HG02943 (cell line): ENCODE measurements at regions not wholly inside any gene's neighbourhood (a gene's known extent, or its start where the extent isn't known, plus 50 kb on each side); places are given as distances from the start of the nearest gene placed in this dataset.

ENCODE experiments used
- ATAC-seq: cut with Tn5 transposase; IDR thresholded peaks from one replicate; pipeline ENCODE4 v1.9.1; 2021; ENCODE audit warnings: mild to moderate bottlenecking, low read depth, moderate library complexity; ENCODE audit not compliant: unreplicated experiment

DNA sequence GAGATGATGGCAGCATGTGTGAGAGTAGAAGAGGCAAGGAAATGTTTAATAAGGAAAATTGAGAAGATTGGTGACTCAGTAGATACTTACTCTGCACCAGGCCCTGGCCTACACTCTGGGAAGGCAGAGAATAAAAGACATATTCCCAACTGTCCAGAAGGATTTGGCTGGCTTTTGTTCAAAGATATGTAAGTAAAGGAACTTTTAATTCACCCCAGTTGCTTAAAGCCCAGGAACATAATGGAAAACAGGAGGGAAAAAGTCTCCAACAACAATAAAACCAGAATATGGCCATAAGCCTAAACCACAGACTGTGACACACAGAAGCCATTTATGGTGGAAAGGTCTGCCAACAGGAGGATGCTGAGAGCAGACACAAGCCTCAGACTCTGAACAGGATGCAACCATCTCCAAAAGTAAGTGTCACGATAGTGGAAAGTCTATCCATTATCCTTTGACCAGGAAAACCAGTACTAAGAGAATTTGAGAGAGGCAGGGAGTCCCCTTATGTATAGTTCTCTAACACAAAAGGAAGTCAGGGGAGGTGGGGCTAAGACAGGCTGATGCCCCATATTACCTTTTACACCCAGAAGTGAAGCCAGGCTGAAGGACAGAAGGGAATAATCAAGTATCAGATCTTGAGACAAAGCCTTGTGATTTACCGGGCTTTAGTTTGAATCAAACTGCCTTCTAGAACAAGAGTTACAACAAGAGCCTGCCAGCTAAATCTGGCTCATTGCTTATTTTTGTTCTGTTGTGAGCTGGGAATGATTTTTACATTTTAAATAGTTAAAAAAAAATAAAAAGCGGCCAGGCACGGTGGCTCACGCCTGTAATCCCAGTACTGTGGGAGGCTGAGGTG is 169.5 kb upstream of the STARD13 start:
- ATAC-seq: no peak

GRCh38 chr13:33459702-33460101 is 174.1 kb upstream of the STARD13 start:
- no peak for ATAC-seq

DNA sequence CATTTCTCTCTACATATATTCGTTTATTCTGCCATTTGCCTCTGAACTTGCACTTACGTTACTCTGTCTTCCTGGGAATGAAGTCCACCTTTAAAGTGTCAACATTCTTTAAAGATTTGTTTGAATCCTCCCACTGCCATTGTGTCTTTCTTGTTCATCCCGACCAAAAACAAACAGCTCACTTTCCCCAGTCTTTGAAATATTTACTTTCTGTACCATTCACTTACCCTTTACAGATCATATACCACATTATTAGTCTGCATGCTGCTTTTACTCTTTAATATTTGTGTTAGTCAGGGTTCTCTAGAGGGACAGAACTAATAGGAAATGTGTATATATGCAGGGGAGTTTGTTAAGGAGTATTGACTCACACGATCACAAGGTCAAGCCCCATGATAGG is 176.6 kb upstream of the STARD13 start:
- no peak for ATAC-seq

DNA sequence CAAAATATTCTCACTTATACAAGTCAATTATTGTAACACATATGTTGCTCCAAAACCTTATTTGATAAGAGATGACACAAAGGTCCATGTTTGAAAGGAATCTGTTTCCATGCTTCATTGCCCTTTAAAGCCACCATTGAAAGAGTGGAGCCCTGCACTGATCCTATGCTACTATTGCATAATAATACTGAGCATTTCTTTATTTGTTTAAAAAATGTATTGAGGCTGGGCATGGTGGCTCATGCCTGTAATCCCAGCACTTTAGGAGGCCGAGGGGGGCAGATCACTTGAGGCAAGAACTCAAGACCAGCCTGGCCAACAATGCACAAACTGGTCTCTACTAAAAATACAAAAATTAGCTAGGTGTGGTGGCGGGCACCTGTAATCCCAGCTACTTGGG is 178.8 kb upstream of the STARD13 start:
- ATAC-seq: no peak

DNA sequence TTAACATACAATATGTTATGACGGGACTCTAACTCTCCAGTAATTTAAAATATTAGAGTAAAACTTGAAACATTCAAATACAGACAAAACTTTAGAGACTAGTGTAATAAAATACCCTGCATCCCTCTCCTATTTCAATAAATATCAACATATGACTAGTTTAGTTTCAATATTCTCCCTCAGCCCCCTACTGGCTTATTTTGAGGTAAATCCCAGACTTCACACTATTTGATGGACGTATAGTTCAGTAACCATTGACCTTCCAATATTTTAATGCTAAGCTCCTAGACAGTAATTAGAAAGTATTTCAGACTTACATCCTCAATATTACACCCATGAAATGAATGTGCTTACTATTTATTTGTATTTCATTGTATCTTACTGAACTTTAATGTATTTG is 180.7 kb upstream of the STARD13 start:
- ATAC-seq: no peak

DNA sequence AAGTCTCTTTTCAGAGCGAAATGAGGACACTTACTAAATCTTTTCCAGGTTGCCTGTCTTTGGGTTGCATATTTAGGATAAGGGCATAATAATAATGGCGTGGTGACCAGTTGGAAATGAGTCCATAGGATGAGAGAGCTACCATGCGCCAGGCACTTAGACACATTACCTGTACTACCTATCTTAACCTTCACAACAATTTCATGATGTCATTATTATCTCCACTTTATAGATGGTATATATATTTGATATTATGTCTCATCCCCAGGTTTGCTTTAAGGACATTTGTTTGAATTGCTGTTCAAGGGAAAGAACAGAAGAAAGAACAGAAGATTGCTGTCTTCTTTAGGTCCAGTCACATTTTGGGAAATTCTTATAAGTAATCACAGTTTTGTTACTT is 182.0 kb upstream of the STARD13 start:
- ATAC-seq: no peak

DNA sequence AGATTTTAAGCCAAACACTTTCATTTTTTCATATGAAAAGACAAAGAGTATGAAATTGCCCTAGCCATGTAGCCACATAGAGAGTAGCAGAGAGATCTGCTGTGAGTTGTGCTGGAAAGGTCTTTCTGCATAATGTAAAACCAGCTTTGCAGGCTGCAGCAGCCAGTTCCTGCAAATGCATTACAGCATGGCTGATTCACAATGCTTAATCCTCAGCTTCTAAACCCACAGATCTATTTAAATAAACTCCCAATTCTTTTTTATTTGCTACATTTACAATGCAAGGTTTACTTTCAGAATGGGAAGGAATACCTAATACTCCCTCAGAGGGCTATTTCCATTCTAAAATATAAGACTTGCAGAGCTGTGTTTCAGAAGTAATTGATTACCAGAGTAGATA is 185.6 kb upstream of the STARD13 start:
- no peak for ATAC-seq

GRCh38 chr13:33472446-33472845 is 186.9 kb upstream of the STARD13 start:
- no peak for ATAC-seq

DNA sequence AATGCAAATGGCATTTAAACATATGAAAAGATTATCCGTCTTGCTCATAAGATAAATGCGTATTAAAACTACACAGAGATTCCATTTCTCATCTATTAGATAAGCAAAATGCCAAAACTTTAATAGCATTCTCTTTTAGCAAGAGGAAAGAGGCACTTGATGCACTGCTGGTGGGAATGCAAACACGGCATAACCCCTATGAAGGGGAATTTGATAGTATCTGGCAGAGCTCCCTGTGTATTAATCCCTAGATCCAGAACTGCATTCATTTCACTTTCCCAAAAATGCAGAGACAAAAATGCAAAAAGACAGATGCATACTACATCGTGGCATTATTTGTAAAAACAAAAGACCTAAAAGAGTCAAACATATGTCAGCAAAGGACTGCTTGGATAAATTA is 193.6 kb upstream of the STARD13 start:
- ATAC-seq: no peak

DNA sequence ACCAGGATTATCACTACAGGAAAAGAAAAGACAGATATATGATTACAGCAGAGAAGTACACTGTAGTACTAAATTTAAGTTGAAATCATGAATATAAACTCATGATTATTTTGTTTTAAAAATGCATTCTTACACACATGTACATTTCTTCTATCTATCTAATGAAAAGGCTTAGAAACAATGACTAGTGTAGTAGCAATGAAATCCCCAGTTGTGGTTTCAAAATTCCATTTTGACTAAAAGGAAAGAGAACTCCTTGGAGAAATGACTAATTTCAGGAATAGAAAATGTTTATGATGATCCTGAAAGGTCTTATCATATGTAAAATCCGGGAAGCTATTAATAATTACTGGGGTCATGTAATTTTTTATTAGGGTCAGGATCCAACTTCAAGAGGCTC is 195.0 kb upstream of the STARD13 start:
- ATAC-seq: no peak

- ATAC-seq: no peak
Observed at GRCh38 chr13:33483471-33483870, 197.9 kb upstream of the STARD13 start.

DNA sequence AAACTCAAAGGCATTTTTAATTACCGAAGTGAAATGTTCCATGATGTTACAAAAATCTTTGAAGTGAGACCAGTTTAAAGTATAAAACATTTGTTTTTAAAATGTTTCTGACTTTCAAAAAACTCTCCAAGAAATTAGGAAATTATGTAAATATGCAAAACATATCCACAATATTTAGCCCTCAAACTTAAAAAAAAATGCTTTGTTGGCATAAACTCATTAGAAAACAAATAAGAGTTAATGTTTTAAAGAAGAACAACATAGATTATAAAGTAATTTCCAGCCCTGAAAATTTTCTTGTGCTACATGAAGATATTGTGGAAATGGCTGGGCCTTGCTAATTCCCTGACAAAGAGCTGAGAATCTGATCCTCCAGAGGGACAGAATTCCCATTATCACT is 199.7 kb upstream of the STARD13 start:
- no peak for ATAC-seq

- ATAC-seq: no peak
Observed at GRCh38 chr13:33487575-33488243, 202.2 kb upstream of the STARD13 start.

GRCh38 chr13:33489563-33489962 is 204.0 kb upstream of the STARD13 start:
- no peak for ATAC-seq

- no peak for ATAC-seq
Observed at GRCh38 chr13:33490461-33491327, 205.1 kb upstream of the STARD13 start.

DNA sequence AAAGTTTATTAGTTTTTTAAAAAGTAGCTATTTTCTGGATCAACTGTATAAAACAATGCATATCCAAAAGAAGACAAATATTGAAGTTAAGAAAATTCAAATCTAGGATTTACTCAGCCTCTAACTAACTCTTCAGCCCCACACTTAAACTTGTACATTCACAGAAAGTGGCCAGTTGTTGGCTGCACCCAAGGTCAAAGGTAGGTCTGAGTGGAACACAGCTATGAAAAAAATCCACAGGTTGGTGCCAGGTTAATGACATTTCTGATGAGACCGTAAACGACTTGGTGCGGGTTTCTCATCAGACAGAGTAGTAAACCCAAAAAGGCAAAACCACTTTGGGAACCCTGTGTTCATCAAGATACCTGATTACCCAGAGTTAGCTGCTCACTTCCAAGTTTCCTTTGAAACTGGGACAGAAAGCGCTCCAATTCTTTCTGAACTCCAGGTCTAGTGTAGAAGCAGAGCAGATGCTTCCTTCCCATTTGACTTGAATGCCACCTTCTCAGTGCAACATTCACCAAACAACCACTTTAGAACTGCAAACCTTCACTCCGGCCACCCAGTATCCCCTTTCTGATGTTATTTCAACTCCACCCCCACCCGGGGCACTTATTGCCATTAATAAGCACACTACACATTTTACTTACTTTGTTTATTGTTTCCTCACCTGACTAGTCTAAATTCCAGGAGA is 208.3 kb upstream of the STARD13 start:
- no peak for ATAC-seq

DNA sequence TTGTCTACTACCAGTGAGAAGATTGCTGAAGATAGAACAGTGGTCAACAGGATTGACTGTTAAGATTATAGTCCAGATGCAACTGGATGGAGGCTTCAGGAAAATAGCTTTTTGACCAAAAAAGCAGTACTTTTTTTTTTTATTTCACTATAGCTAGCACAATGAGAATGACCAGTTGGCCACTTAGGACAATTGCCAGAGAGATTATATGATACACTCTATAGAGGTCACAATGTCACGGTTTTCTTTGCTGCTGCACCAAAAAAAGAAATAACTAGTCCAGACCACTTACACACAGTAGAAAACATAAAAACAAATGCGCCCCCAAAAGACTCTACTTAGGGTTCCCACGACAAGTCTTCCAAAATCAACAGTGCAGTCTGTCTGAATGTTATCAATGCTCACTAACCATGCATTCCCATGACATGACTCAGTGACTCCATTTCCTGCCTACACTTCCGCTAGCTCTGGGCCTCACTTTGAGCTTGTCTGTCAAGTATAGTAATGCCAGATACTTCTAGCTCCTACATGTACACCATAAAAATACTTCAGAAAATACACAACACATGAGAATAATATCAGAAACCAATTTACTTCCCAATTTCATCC is 209.1 kb upstream of the STARD13 start:
- ATAC-seq: no peak

- ATAC-seq: no peak
Observed at GRCh38 chr13:33496336-33496735, 210.8 kb upstream of the STARD13 start.

- ATAC-seq: no peak
Observed at GRCh38 chr13:33497146-33497845, 211.7 kb upstream of the STARD13 start.

GRCh38 chr13:33508060-33508459 is 222.5 kb upstream of the STARD13 start:
- no peak for ATAC-seq
